ENCODE measurements at regions not wholly inside any gene's neighbourhood (a gene's known extent, or its start where the extent isn't known, plus 50 kb on each side); places are given as distances from the start of the nearest gene placed in this dataset.

- no peak for DNase-seq
Measured at GRCh38 chr3:104992676-104993075, 374.0 kb upstream of the ALCAM start.

- DNase-seq: no peak
Measured at GRCh38 chr3:105006164-105006563, 360.5 kb upstream of the ALCAM start.

GRCh38 chr3:105013657-105014056, 353.1 kb upstream of the ALCAM start:
- no peak for DNase-seq

- DNase-seq: no peak
Measured at GRCh38 chr3:105014631-105015030, 352.1 kb upstream of the ALCAM start.

GRCh38 chr3:105022813-105023212, 343.9 kb upstream of the ALCAM start:
- no peak for DNase-seq

GRCh38 chr3:105030211-105030610, 336.5 kb upstream of the ALCAM start:
- DNase-seq: no peak

- DNase-seq: no peak
Measured at GRCh38 chr3:105032541-105032940, 334.2 kb upstream of the ALCAM start.

GRCh38 chr3:105033081-105033480, 333.6 kb upstream of the ALCAM start:
- no peak for DNase-seq

- no peak for DNase-seq
Measured at GRCh38 chr3:105039004-105039403, 327.7 kb upstream of the ALCAM start.

- no peak for DNase-seq
Measured at GRCh38 chr3:105040026-105040622, 326.6 kb upstream of the ALCAM start.

- DNase-seq: no peak
Measured at GRCh38 chr3:105042586-105042985, 324.1 kb upstream of the ALCAM start.

- DNase-seq: no peak
Measured at GRCh38 chr3:105051111-105051510, 315.6 kb upstream of the ALCAM start.

GRCh38 chr3:105051972-105052371, 314.7 kb upstream of the ALCAM start:
- no peak for DNase-seq

- DNase-seq: no peak
Measured at GRCh38 chr3:105062853-105063252, 303.9 kb upstream of the ALCAM start.

GRCh38 chr3:105065895-105066839, 300.5 kb upstream of the ALCAM start:
- DNase-seq: no peak

- no peak for DNase-seq
Measured at GRCh38 chr3:105067361-105067760, 299.3 kb upstream of the ALCAM start.

GRCh38 chr3:105077060-105077822, 289.5 kb upstream of the ALCAM start:
- no peak for DNase-seq

- DNase-seq: no peak
Measured at GRCh38 chr3:105083945-105084344, 282.8 kb upstream of the ALCAM start.

- no peak for DNase-seq
Measured at GRCh38 chr3:105085506-105085905, 281.2 kb upstream of the ALCAM start.

- no peak for DNase-seq
Measured at GRCh38 chr3:105093371-105094252, 273.1 kb upstream of the ALCAM start.

- DNase-seq: no peak
Measured at GRCh38 chr3:105094588-105094987, 272.1 kb upstream of the ALCAM start.

- no peak for DNase-seq
Measured at GRCh38 chr3:105096071-105096470, 270.6 kb upstream of the ALCAM start.

- no peak for DNase-seq
Measured at GRCh38 chr3:105101603-105102002, 265.1 kb upstream of the ALCAM start.

Data from stimulated activated CD4-positive, alpha-beta T cell treated with anti-CD3 and anti-CD28 coated beads, Interleukin-4, amount 100 ng/mL, for 24 hours (primary cell).